ENCODE measurements at regions not wholly inside any gene's neighbourhood (a gene's known extent, or its start where the extent isn't known, plus 50 kb on each side); places are given as distances from the start of the nearest gene placed in this dataset.

- H3K4me1 ChIP-seq (ENCODE audit: low read depth) = no peaks in the 10 kb centered on the region
- TF ChIP-seq CTCF (IDR thresholded peaks at IDR 0.05; ENCODE audit: low read depth, low read length) = no peak
- no peak for DNase-seq (ENCODE audit: low read depth in 1 of 2, low spot score in 1 of 2)
- H3K36me3 ChIP-seq = no peaks in the 10 kb centered on the region
- H3K9me3 ChIP-seq (ENCODE audit: low read depth) = no peaks in the 10 kb centered on the region
- no peak overlapping the region for H3K27ac ChIP-seq
- no peaks in the 10 kb centered on the region for H3K27me3 ChIP-seq
- no peak overlapping the region for H3K4me3 ChIP-seq
Measured at GRCh38 chr18:66300141-66300540, 303.7 kb downstream of the CDH19 start.

- Histone ChIP-seq H3K9me3 (ENCODE audit: low read depth) (no peaks in the 10 kb centered on the region), H3K27ac (no peak overlapping the region), H3K27me3 (no peaks in the 10 kb centered on the region), H3K36me3 (no peaks in the 10 kb centered on the region), H3K4me3 (no peak overlapping the region), H3K4me1 (ENCODE audit: low read depth) (no peaks in the 10 kb centered on the region)
- TF ChIP-seq CTCF (IDR thresholded peaks at IDR 0.05; ENCODE audit: low read depth, low read length) = no peak
- DNase-seq (ENCODE audit: low read depth in 1 of 2, low spot score in 1 of 2) = no peak
Measured at GRCh38 chr18:66280470-66280869, 323.4 kb downstream of the CDH19 start.

DNA sequence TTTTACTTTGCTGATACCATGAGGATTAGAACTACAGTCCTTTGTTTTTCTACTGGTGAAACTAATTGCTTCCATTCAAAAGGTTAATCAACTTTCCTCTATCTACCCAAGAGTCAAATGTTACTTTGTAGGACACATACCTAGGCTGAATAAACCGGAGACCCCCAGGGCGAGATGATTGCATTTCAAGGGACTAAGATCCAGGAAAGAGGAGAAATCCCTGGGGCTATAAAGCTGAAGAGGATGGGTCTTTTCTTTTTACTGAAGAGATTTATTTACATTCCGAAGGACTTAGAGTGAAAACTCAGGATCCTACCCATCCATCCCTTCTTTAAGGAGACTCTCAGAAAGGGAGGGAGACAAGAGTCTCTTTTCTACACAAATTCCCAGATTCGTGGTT lies 331.9 kb downstream of the CDH19 start:
- no peak overlapping the region for H3K27ac ChIP-seq

GRCh38 chr18:66264130-66264529 lies 339.8 kb downstream of the CDH19 start:
- DNase-seq (ENCODE audit: low read depth in 1 of 2, low spot score in 1 of 2) = no peak

More for the DNA sequence above, 331.9 kb downstream of the CDH19 start:
- DNase-seq (ENCODE audit: low read depth in 1 of 2, low spot score in 1 of 2) = no peak
- no peaks in the 10 kb centered on the region for H3K27me3 ChIP-seq
- H3K36me3 ChIP-seq = no peaks in the 10 kb centered on the region
- no peak overlapping the region for H3K4me3 ChIP-seq
- TF ChIP-seq CTCF (IDR thresholded peaks at IDR 0.05; ENCODE audit: low read depth, low read length) = no peak
- no peaks in the 10 kb centered on the region for H3K4me1 ChIP-seq (ENCODE audit: low read depth)
- no peaks in the 10 kb centered on the region for H3K9me3 ChIP-seq (ENCODE audit: low read depth)

GRCh38 chr18:66254121-66254520 lies 349.8 kb downstream of the CDH19 start:
- no peak for DNase-seq (ENCODE audit: low read depth in 1 of 2, low spot score in 1 of 2)
- Histone ChIP-seq H3K9me3 (ENCODE audit: low read depth) (no peaks in the 10 kb centered on the region), H3K27me3 (no peaks in the 10 kb centered on the region), H3K4me1 (ENCODE audit: low read depth) (no peaks in the 10 kb centered on the region), H3K36me3 (no peaks in the 10 kb centered on the region), H3K4me3 (no peak overlapping the region), H3K27ac (no peak overlapping the region)
- no peak for TF ChIP-seq CTCF (IDR thresholded peaks at IDR 0.05; ENCODE audit: low read depth, low read length)

More at GRCh38 chr18:66264130-66264529, 339.8 kb downstream of the CDH19 start:
- H3K4me3 ChIP-seq = no peak overlapping the region
- H3K4me1 ChIP-seq (ENCODE audit: low read depth) = no peaks in the 10 kb centered on the region
- H3K9me3 ChIP-seq (ENCODE audit: low read depth) = no peaks in the 10 kb centered on the region
- H3K36me3 ChIP-seq = no peaks in the 10 kb centered on the region
- no peaks in the 10 kb centered on the region for H3K27me3 ChIP-seq
- H3K27ac ChIP-seq = no peak overlapping the region
- no peak for TF ChIP-seq CTCF (IDR thresholded peaks at IDR 0.05; ENCODE audit: low read depth, low read length)

DNA sequence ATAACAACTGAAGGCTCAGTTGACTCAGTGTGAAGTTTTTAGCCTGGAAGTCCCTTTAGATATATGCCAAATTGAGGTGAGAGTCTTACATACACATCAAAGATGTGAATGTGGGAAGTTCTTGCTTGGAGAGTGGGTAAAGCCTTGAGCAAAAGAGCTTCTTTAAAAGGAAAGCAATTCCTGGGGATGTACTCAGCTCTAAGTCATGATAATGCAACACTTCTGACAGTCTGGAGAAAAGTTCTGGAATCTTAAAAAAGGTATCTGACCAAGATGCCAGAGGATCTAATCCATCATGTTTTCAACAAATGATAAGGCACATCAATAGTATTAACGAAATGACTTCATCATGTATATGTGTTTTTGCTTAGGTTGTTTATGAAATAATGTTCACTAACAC lies 351.2 kb downstream of the CDH19 start:
- Histone ChIP-seq H3K4me1 (ENCODE audit: low read depth) (no peaks in the 10 kb centered on the region), H3K27ac (no peak overlapping the region), H3K36me3 (no peaks in the 10 kb centered on the region), H3K9me3 (ENCODE audit: low read depth) (no peaks in the 10 kb centered on the region), H3K4me3 (no peak overlapping the region), H3K27me3 (no peaks in the 10 kb centered on the region)
- no peak for TF ChIP-seq CTCF (IDR thresholded peaks at IDR 0.05; ENCODE audit: low read depth, low read length)
- DNase-seq (ENCODE audit: low read depth in 1 of 2, low spot score in 1 of 2) = no peak
